ENCODE measurements at regions not wholly inside any gene's neighbourhood (a gene's known extent, or its start where the extent isn't known, plus 50 kb on each side); places are given as distances from the start of the nearest gene placed in this dataset.

GRCh38 chr15:93417631-93418030 is 328.6 kb upstream of the RGMA start:
- no peak overlapping the region for H3K27ac ChIP-seq (ENCODE audit: low read length)
- H3K36me3 ChIP-seq (ENCODE audit: control insufficient read depth, insufficient read depth, low read length) = no peaks in the 10 kb centered on the region
- H3K4me1 ChIP-seq (ENCODE audit: control insufficient read depth, insufficient read depth, low read length) = peaks cover 24% of the 10 kb centered on the region
- whole genome bisulfite sequencing (ENCODE audit: insufficient coverage) = 40% methylated on average over 2 of the region's 6 CpGs
- no peaks in the 10 kb centered on the region for H3K9me3 ChIP-seq (replicated peaks; ENCODE audit: control insufficient read depth, low read depth, low read length)
- H3K27me3 ChIP-seq (ENCODE audit: control insufficient read depth, insufficient read depth, low read length) = no peaks in the 10 kb centered on the region
- peak; percentile 54 for DNase-seq
- H3K4me3 ChIP-seq (ENCODE audit: low read length) = no peak overlapping the region

- 73% methylated on average over 3 of the region's 6 CpGs for WGBS (ENCODE audit: insufficient coverage)
- H3K36me3 ChIP-seq (ENCODE audit: control insufficient read depth, insufficient read depth, low read length) = no peaks in the 10 kb centered on the region
- no peaks in the 10 kb centered on the region for H3K27me3 ChIP-seq (ENCODE audit: control insufficient read depth, insufficient read depth, low read length)
- peaks cover 24% of the 10 kb centered on the region for H3K4me1 ChIP-seq (ENCODE audit: control insufficient read depth, insufficient read depth, low read length)
- no peaks in the 10 kb centered on the region for H3K9me3 ChIP-seq (replicated peaks; ENCODE audit: control insufficient read depth, low read depth, low read length)
- H3K27ac ChIP-seq (ENCODE audit: low read length) = peak overlapping the region; percentile 15
- no peak overlapping the region for H3K4me3 ChIP-seq (ENCODE audit: low read length)
- DNase-seq = peak; percentile 22
Measured at GRCh38 chr15:93417156-93417555, 328.1 kb upstream of the RGMA start.

GRCh38 chr15:93415576-93415975 is 326.6 kb upstream of the RGMA start:
- no peaks in the 10 kb centered on the region for H3K27me3 ChIP-seq (ENCODE audit: control insufficient read depth, insufficient read depth, low read length)
- no peak overlapping the region for H3K4me3 ChIP-seq (ENCODE audit: low read length)
- peaks cover 24% of the 10 kb centered on the region for H3K4me1 ChIP-seq (ENCODE audit: control insufficient read depth, insufficient read depth, low read length)
- H3K36me3 ChIP-seq (ENCODE audit: control insufficient read depth, insufficient read depth, low read length) = no peaks in the 10 kb centered on the region
- no peaks in the 10 kb centered on the region for H3K9me3 ChIP-seq (replicated peaks; ENCODE audit: control insufficient read depth, low read depth, low read length)
- DNase-seq = peak; percentile 14
- 50% methylated on average over 3 of the region's 3 CpGs for WGBS (ENCODE audit: insufficient coverage)
- no peak overlapping the region for H3K27ac ChIP-seq (ENCODE audit: low read length)

GRCh38 chr15:93414576-93415231 is 325.7 kb upstream of the RGMA start:
- Histone ChIP-seq H3K36me3 (ENCODE audit: control insufficient read depth, insufficient read depth, low read length) (no peaks in the 10 kb centered on the region), H3K27ac (ENCODE audit: low read length) (no peak overlapping the region), H3K4me3 (ENCODE audit: low read length) (no peak overlapping the region), H3K9me3 (replicated peaks; ENCODE audit: control insufficient read depth, low read depth, low read length) (no peaks in the 10 kb centered on the region), H3K4me1 (ENCODE audit: control insufficient read depth, insufficient read depth, low read length) (peaks cover 24% of the 10 kb centered on the region), H3K27me3 (ENCODE audit: control insufficient read depth, insufficient read depth, low read length) (no peaks in the 10 kb centered on the region)
- 92% methylated on average over 8 of the region's 11 CpGs for WGBS (ENCODE audit: insufficient coverage)
- no peak for DNase-seq

- H3K27ac ChIP-seq (ENCODE audit: low read length) = no peak overlapping the region
- 94% methylated on average over 7 of the region's 10 CpGs for WGBS (ENCODE audit: insufficient coverage)
- no peaks in the 10 kb centered on the region for H3K36me3 ChIP-seq (ENCODE audit: control insufficient read depth, insufficient read depth, low read length)
- peaks cover 24% of the 10 kb centered on the region for H3K4me1 ChIP-seq (ENCODE audit: control insufficient read depth, insufficient read depth, low read length)
- no peaks in the 10 kb centered on the region for H3K9me3 ChIP-seq (replicated peaks; ENCODE audit: control insufficient read depth, low read depth, low read length)
- DNase-seq = no peak
- H3K27me3 ChIP-seq (ENCODE audit: control insufficient read depth, insufficient read depth, low read length) = no peaks in the 10 kb centered on the region
- H3K4me3 ChIP-seq (ENCODE audit: low read length) = no peak overlapping the region
Measured at GRCh38 chr15:93413745-93414144, 324.7 kb upstream of the RGMA start.

- no peaks in the 10 kb centered on the region for H3K27me3 ChIP-seq (ENCODE audit: control insufficient read depth, insufficient read depth, low read length)
- H3K36me3 ChIP-seq (ENCODE audit: control insufficient read depth, insufficient read depth, low read length) = no peaks in the 10 kb centered on the region
- H3K4me3 ChIP-seq (ENCODE audit: low read length) = no peak overlapping the region
- no peak overlapping the region for H3K27ac ChIP-seq (ENCODE audit: low read length)
- WGBS (ENCODE audit: insufficient coverage) = no CpG with 5 or more reads among the region's 3 CpGs
- H3K4me1 ChIP-seq (ENCODE audit: control insufficient read depth, insufficient read depth, low read length) = no peaks in the 10 kb centered on the region
- no peaks in the 10 kb centered on the region for H3K9me3 ChIP-seq (replicated peaks; ENCODE audit: control insufficient read depth, low read depth, low read length)
- no peak for DNase-seq
Measured at GRCh38 chr15:93399121-93399520, 310.1 kb upstream of the RGMA start.

GRCh38 chr15:93389211-93389610 is 300.2 kb upstream of the RGMA start:
- Histone ChIP-seq H3K4me1 (ENCODE audit: control insufficient read depth, insufficient read depth, low read length) (no peaks in the 10 kb centered on the region), H3K9me3 (replicated peaks; ENCODE audit: control insufficient read depth, low read depth, low read length) (no peaks in the 10 kb centered on the region), H3K36me3 (ENCODE audit: control insufficient read depth, insufficient read depth, low read length) (no peaks in the 10 kb centered on the region), H3K27ac (ENCODE audit: low read length) (no peak overlapping the region), H3K27me3 (ENCODE audit: control insufficient read depth, insufficient read depth, low read length) (no peaks in the 10 kb centered on the region), H3K4me3 (ENCODE audit: low read length) (no peak overlapping the region)
- peak; percentile 67 for DNase-seq
- WGBS (ENCODE audit: insufficient coverage) = no CpG with 5 or more reads among the region's 5 CpGs

GRCh38 chr15:93384886-93385285 is 295.9 kb upstream of the RGMA start:
- Histone ChIP-seq H3K27me3 (ENCODE audit: control insufficient read depth, insufficient read depth, low read length) (no peaks in the 10 kb centered on the region), H3K9me3 (replicated peaks; ENCODE audit: control insufficient read depth, low read depth, low read length) (no peaks in the 10 kb centered on the region), H3K27ac (ENCODE audit: low read length) (no peak overlapping the region), H3K4me1 (ENCODE audit: control insufficient read depth, insufficient read depth, low read length) (peaks cover 8% of the 10 kb centered on the region), H3K36me3 (ENCODE audit: control insufficient read depth, insufficient read depth, low read length) (no peaks in the 10 kb centered on the region), H3K4me3 (ENCODE audit: low read length) (no peak overlapping the region)
- WGBS (ENCODE audit: insufficient coverage) = 57% methylated on average over 1 of the region's 2 CpGs
- DNase-seq = no peak

- Histone ChIP-seq H3K36me3 (ENCODE audit: control insufficient read depth, insufficient read depth, low read length) (no peaks in the 10 kb centered on the region), H3K4me1 (ENCODE audit: control insufficient read depth, insufficient read depth, low read length) (peaks cover 12% of the 10 kb centered on the region), H3K27ac (ENCODE audit: low read length) (no peak overlapping the region), H3K9me3 (replicated peaks; ENCODE audit: control insufficient read depth, low read depth, low read length) (no peaks in the 10 kb centered on the region), H3K4me3 (ENCODE audit: low read length) (no peak overlapping the region), H3K27me3 (ENCODE audit: control insufficient read depth, insufficient read depth, low read length) (no peaks in the 10 kb centered on the region)
- peak; percentile 39 for DNase-seq
- WGBS (ENCODE audit: insufficient coverage) = 50% methylated on average over 3 of the region's 9 CpGs
Measured at GRCh38 chr15:93382200-93382820, 293.3 kb upstream of the RGMA start.

- WGBS (ENCODE audit: insufficient coverage) = 60% methylated on average over 8 of the region's 8 CpGs
- Histone ChIP-seq H3K4me1 (ENCODE audit: control insufficient read depth, insufficient read depth, low read length) (peaks cover 12% of the 10 kb centered on the region), H3K4me3 (ENCODE audit: low read length) (no peak overlapping the region), H3K27me3 (ENCODE audit: control insufficient read depth, insufficient read depth, low read length) (no peaks in the 10 kb centered on the region), H3K27ac (ENCODE audit: low read length) (no peak overlapping the region), H3K9me3 (replicated peaks; ENCODE audit: control insufficient read depth, low read depth, low read length) (no peaks in the 10 kb centered on the region), H3K36me3 (ENCODE audit: control insufficient read depth, insufficient read depth, low read length) (no peaks in the 10 kb centered on the region)
- peak; percentile 78 for DNase-seq
Measured at GRCh38 chr15:93378558-93378957, 289.5 kb upstream of the RGMA start.

Measured in muscle of leg (tissue), 3 donors.